H9 (cell line): ENCODE measurements at regions not wholly inside any gene's neighbourhood (a gene's known extent, or its start where the extent isn't known, plus 50 kb on each side); places are given as distances from the start of the nearest gene placed in this dataset.

Experiments
- DNase-seq: peaks from one replicate; pipeline ENCODE4 v3.0.0-alpha.2; 2017
- H2AFZ ChIP-seq: one replicate; pipeline ENCODE4 v1.6.1; 2013; ENCODE audit warnings: mild to moderate bottlenecking, low read length, control low read depth, moderate library complexity
- H2AK5ac ChIP-seq: 2 replicates; pipeline ENCODE4 v1.6.1; 2013; ENCODE audit warnings: low read length, control low read depth, mixed read lengths; ENCODE audit not compliant: insufficient read length
- H2BK120ac ChIP-seq: one replicate; pipeline ENCODE4 v1.6.1; 2013; ENCODE audit warnings: low read depth, mild to moderate bottlenecking, low read length, control low read depth, inconsistent platforms; ENCODE audit not compliant: poor library complexity, severe bottlenecking
- H2BK12ac ChIP-seq: 2 replicates; pipeline ENCODE4 v1.6.1; 2013; ENCODE audit warnings: low read length, control low read depth, mixed read lengths, low read depth; ENCODE audit not compliant: insufficient read length
- H2BK15ac ChIP-seq: 2 replicates; pipeline ENCODE4 v1.6.1; 2013; ENCODE audit warnings: low read depth, low read length, control low read depth
- H2BK20ac ChIP-seq: one replicate; pipeline ENCODE4 v1.6.1; 2013; ENCODE audit warnings: low read depth, mild to moderate bottlenecking, low read length, control low read depth, inconsistent platforms; ENCODE audit not compliant: poor library complexity, severe bottlenecking
- H2BK5ac ChIP-seq: 2 replicates; pipeline ENCODE4 v1.6.1; 2013; ENCODE audit warnings: low read length, control low read depth, mixed read lengths; ENCODE audit not compliant: insufficient read length
- H3K14ac ChIP-seq: 2 replicates; pipeline ENCODE4 v1.6.1; 2013; ENCODE audit warnings: low read length, control low read depth; ENCODE audit not compliant: insufficient read depth
- H3K18ac ChIP-seq: 2 replicates; pipeline ENCODE4 v1.6.1; 2013; ENCODE audit warnings: low read depth, mild to moderate bottlenecking, mixed read lengths, low read length, control low read depth; ENCODE audit not compliant: insufficient read length
- H3K23ac ChIP-seq: 2 replicates; pipeline ENCODE4 v1.6.1; 2013; ENCODE audit warnings: low read length, control low read depth, mixed read lengths, low read depth; ENCODE audit not compliant: insufficient read length
- H3K23me2 ChIP-seq: 2 replicates; pipeline ENCODE4 v1.6.1; 2013; ENCODE audit warnings: low read depth, mild to moderate bottlenecking, mixed read lengths, low read length, control low read depth; ENCODE audit not compliant: insufficient read length, poor library complexity, severe bottlenecking
- H3K27ac ChIP-seq: 2 replicates; pipeline ENCODE4 v1.5.1; 2013; ENCODE audit warnings: low read length, control low read depth, mixed read lengths, low read depth; ENCODE audit not compliant: insufficient read length
- H3K27me3 ChIP-seq: 2 replicates; pipeline ENCODE4 v1.6.1; 2013; ENCODE audit warnings: low read length, control low read depth, inconsistent platforms; ENCODE audit not compliant: insufficient read depth
- H3K4ac ChIP-seq: 2 replicates; pipeline ENCODE4 v1.6.1; 2013; ENCODE audit warnings: low read depth, mild to moderate bottlenecking, control low read depth, inconsistent platforms, low read length, moderate library complexity
- H3K4me1 ChIP-seq: 2 replicates; pipeline ENCODE4 v1.6.1; 2013; ENCODE audit warnings: low read length, control low read depth, inconsistent platforms; ENCODE audit not compliant: insufficient read depth
- H3K4me2 ChIP-seq: 2 replicates; pipeline ENCODE4 v1.6.1; 2013; ENCODE audit warnings: low read length, control low read depth, mixed read lengths; ENCODE audit not compliant: insufficient read length, insufficient read depth
- H3K56ac ChIP-seq: 2 replicates; pipeline ENCODE4 v1.6.1; 2013; ENCODE audit warnings: low read depth, mild to moderate bottlenecking, mixed read lengths, low read length, control low read depth; ENCODE audit not compliant: insufficient read length
- H3K79me1 ChIP-seq: 2 replicates; pipeline ENCODE4 v1.6.1; 2013; ENCODE audit warnings: low read depth, mild to moderate bottlenecking, moderate library complexity, low read length, control low read depth, inconsistent platforms; ENCODE audit not compliant: insufficient read depth, poor library complexity, severe bottlenecking
- H3K79me2 ChIP-seq: 2 replicates; pipeline ENCODE4 v1.6.1; 2013; ENCODE audit warnings: low read length, control low read depth, inconsistent platforms; ENCODE audit not compliant: insufficient read depth
- H3K9ac ChIP-seq: 2 replicates; pipeline ENCODE4 v1.6.1; 2013; ENCODE audit warnings: low read length, control low read depth, mixed read lengths; ENCODE audit not compliant: insufficient read length; ENCODE audit errors: extremely low read depth
- H3K9me3 ChIP-seq: one replicate; pipeline ENCODE4 v1.6.1; 2013; ENCODE audit warnings: low read depth, low read length, inconsistent platforms; ENCODE audit not compliant: control insufficient read depth
- H3T11ph ChIP-seq: one replicate; pipeline ENCODE4 v1.6.1; 2013; ENCODE audit warnings: mild to moderate bottlenecking, low read length, control low read depth, inconsistent platforms
- H4K20me1 ChIP-seq: one replicate; pipeline ENCODE4 v1.6.1; 2013; ENCODE audit not compliant: control insufficient read depth, insufficient read length, insufficient read depth
- H4K5ac ChIP-seq: 2 replicates; pipeline ENCODE4 v1.6.1; 2013; ENCODE audit warnings: low read depth, mild to moderate bottlenecking, mixed read lengths, low read length, control low read depth; ENCODE audit not compliant: insufficient read length
- H4K8ac ChIP-seq: replicated peaks from 2 replicates; pipeline ENCODE4 v1.6.1; 2013; ENCODE audit warnings: low read length, control low read depth, mixed read lengths, low read depth; ENCODE audit not compliant: insufficient read length
- H4K91ac ChIP-seq: 2 replicates; pipeline ENCODE4 v1.6.1; 2013; ENCODE audit warnings: low read depth, mild to moderate bottlenecking, moderate library complexity, mixed read lengths, low read length, control low read depth; ENCODE audit not compliant: insufficient read length
- H3K27ac Mint-ChIP-seq, 3 experiments: 2 replicates in 2 of 3; 3 replicates in 1 of 3; pipeline ENCODE4 v1.8.0; 2020 to 2021; ENCODE audit warnings: mixed read lengths in 3 of 3, mild to moderate bottlenecking in 1 of 3, moderate library complexity in 1 of 3
- H3K27me3 Mint-ChIP-seq: 2 replicates; pipeline ENCODE4 v1.8.0; 2021; ENCODE audit warnings: low read depth, mild to moderate bottlenecking, moderate library complexity, mixed read lengths
- H3K36me3 Mint-ChIP-seq, 3 experiments: 2 replicates in 2 of 3; 3 replicates in 1 of 3; pipeline ENCODE4 v1.8.0; 2020 to 2021; ENCODE audit warnings: low read depth in 3 of 3, mixed read lengths in 3 of 3; ENCODE audit not compliant: insufficient read depth in 1 of 3
- H3K4me1 Mint-ChIP-seq, 2 experiments: 2 replicates each; pipeline ENCODE4 v1.8.0; 2020; ENCODE audit warnings: mixed read lengths in 2 of 2
- H3K4me3 Mint-ChIP-seq, 2 experiments: 2 replicates in 1 of 2; 3 replicates in 1 of 2; pipeline ENCODE4 v1.8.0; 2020 to 2021; ENCODE audit warnings: mild to moderate bottlenecking in 2 of 2, mixed read lengths in 2 of 2, moderate library complexity in 1 of 2
- H3K9me3 Mint-ChIP-seq, 2 experiments: 2 replicates in 1 of 2; 3 replicates in 1 of 2; pipeline ENCODE4 v1.8.0; 2020; ENCODE audit warnings: mild to moderate bottlenecking in 2 of 2, mixed read lengths in 2 of 2, moderate library complexity in 1 of 2
- CTCF ChIP-seq: fragments of 200-600 bp; sonication (generic); conservative IDR thresholded peaks from 3 replicates; pipeline ENCODE4 v1.8.0; 2021; ENCODE audit warnings: antibody characterized with exemption, mild to moderate bottlenecking
- WGBS: extraction: QIAGEN DNeasy Blood & Tissue Kit; methylation state at CpG from one replicate; pipeline ENCODE4 v1.1.7; 2013; ENCODE audit warnings: missing lambda C conversion rate, low lambda C conversion rate, mixed read lengths; ENCODE audit not compliant: insufficient read length; ENCODE audit errors: extremely low coverage; 5-methylcytosine and 5-hydroxymethylcytosine counted together

- Histone ChIP-seq H3K4ac (no peak overlapping the region), H4K8ac (no peak overlapping the region), H2BK15ac (no peak overlapping the region), H3K4me1 (no peaks in the 10 kb centered on the region; the same call in 1 of the 2 replicates), H3K27me3 (no peaks in the 10 kb centered on the region), H3T11ph (no peak overlapping the region), H3K18ac (no peak overlapping the region), H3K14ac (no peak overlapping the region), H4K20me1 (no peaks in the 10 kb centered on the region), H4K91ac (no peak overlapping the region), H3K4me2 (no peak overlapping the region), H3K79me2 (0 out of 2 replicates have a peak, but pooled peaks cover 2% of the 10 kb centered on the region), H3K23ac (no peak overlapping the region), H3K56ac (no peak overlapping the region), H3K79me1 (no peaks in the 10 kb centered on the region), H2BK12ac (no peak overlapping the region), H4K5ac (no peak overlapping the region), H3K27ac (no peak overlapping the region), H2BK120ac (no peak overlapping the region), H3K23me2 (no peaks in the 10 kb centered on the region), H2BK5ac (no peak overlapping the region), H2AFZ (no peak overlapping the region), H3K9ac (no peak overlapping the region), H3K9me3 (peaks cover 28% of the 10 kb centered on the region), H2AK5ac (no peak overlapping the region), H2BK20ac (no peak overlapping the region)
- H3K9me3 Mint-ChIP-seq: peaks cover 20 to 24% of the 10 kb centered on the region in 2 experiments
- no CpG with 5 or more reads among the region's 11 CpGs for WGBS
- H3K4me3 Mint-ChIP-seq: no peak overlapping the region
- peaks cover 16 to 19% of the 10 kb centered on the region in 2 experiments for H3K4me1 Mint-ChIP-seq
- peak; percentile 87 for DNase-seq
- peak overlapping the region in 2 of 3 experiments; percentile 14 to 75; a peak in 2 of 7 replicates for H3K27ac Mint-ChIP-seq
- H3K36me3 Mint-ChIP-seq: peaks cover 22 to 45% (median 32%) of the 10 kb centered on the region in 3 experiments
- no peaks in the 10 kb centered on the region; the same call in 1 of the 2 replicates for H3K27me3 Mint-ChIP-seq
- no peak for TF ChIP-seq CTCF
These were observed 180.8 kb downstream of the LURAP1L start for GRCh38 chr9:12955510-12956163.
